H9 (cell line): ENCODE measurements at regions not wholly inside any gene's neighbourhood (a gene's known extent, or its start where the extent isn't known, plus 50 kb on each side); places are given as distances from the start of the nearest gene placed in this dataset.

Source experiments
- DNase-seq: peaks from one replicate; pipeline ENCODE4 v3.0.0-alpha.2; 2017
- H2AFZ ChIP-seq: one replicate; pipeline ENCODE4 v1.6.1; 2013; ENCODE audit warnings: mild to moderate bottlenecking, low read length, control low read depth, moderate library complexity
- H2AK5ac ChIP-seq: 2 replicates; pipeline ENCODE4 v1.6.1; 2013; ENCODE audit warnings: low read length, control low read depth, mixed read lengths; ENCODE audit not compliant: insufficient read length
- H2BK120ac ChIP-seq: one replicate; pipeline ENCODE4 v1.6.1; 2013; ENCODE audit warnings: low read depth, mild to moderate bottlenecking, low read length, control low read depth, inconsistent platforms; ENCODE audit not compliant: poor library complexity, severe bottlenecking
- H2BK12ac ChIP-seq: 2 replicates; pipeline ENCODE4 v1.6.1; 2013; ENCODE audit warnings: low read length, control low read depth, mixed read lengths, low read depth; ENCODE audit not compliant: insufficient read length
- H2BK15ac ChIP-seq: 2 replicates; pipeline ENCODE4 v1.6.1; 2013; ENCODE audit warnings: low read depth, low read length, control low read depth
- H2BK20ac ChIP-seq: one replicate; pipeline ENCODE4 v1.6.1; 2013; ENCODE audit warnings: low read depth, mild to moderate bottlenecking, low read length, control low read depth, inconsistent platforms; ENCODE audit not compliant: poor library complexity, severe bottlenecking
- H2BK5ac ChIP-seq: 2 replicates; pipeline ENCODE4 v1.6.1; 2013; ENCODE audit warnings: low read length, control low read depth, mixed read lengths; ENCODE audit not compliant: insufficient read length
- H3K14ac ChIP-seq: 2 replicates; pipeline ENCODE4 v1.6.1; 2013; ENCODE audit warnings: low read length, control low read depth; ENCODE audit not compliant: insufficient read depth
- H3K18ac ChIP-seq: 2 replicates; pipeline ENCODE4 v1.6.1; 2013; ENCODE audit warnings: low read depth, mild to moderate bottlenecking, mixed read lengths, low read length, control low read depth; ENCODE audit not compliant: insufficient read length
- H3K23ac ChIP-seq: 2 replicates; pipeline ENCODE4 v1.6.1; 2013; ENCODE audit warnings: low read length, control low read depth, mixed read lengths, low read depth; ENCODE audit not compliant: insufficient read length
- H3K23me2 ChIP-seq: 2 replicates; pipeline ENCODE4 v1.6.1; 2013; ENCODE audit warnings: low read depth, mild to moderate bottlenecking, mixed read lengths, low read length, control low read depth; ENCODE audit not compliant: insufficient read length, poor library complexity, severe bottlenecking
- H3K27ac ChIP-seq: 2 replicates; pipeline ENCODE4 v1.5.1; 2013; ENCODE audit warnings: low read length, control low read depth, mixed read lengths, low read depth; ENCODE audit not compliant: insufficient read length
- H3K27me3 ChIP-seq: 2 replicates; pipeline ENCODE4 v1.6.1; 2013; ENCODE audit warnings: low read length, control low read depth, inconsistent platforms; ENCODE audit not compliant: insufficient read depth
- H3K4ac ChIP-seq: 2 replicates; pipeline ENCODE4 v1.6.1; 2013; ENCODE audit warnings: low read depth, mild to moderate bottlenecking, control low read depth, inconsistent platforms, low read length, moderate library complexity
- H3K4me1 ChIP-seq: 2 replicates; pipeline ENCODE4 v1.6.1; 2013; ENCODE audit warnings: low read length, control low read depth, inconsistent platforms; ENCODE audit not compliant: insufficient read depth
- H3K4me2 ChIP-seq: 2 replicates; pipeline ENCODE4 v1.6.1; 2013; ENCODE audit warnings: low read length, control low read depth, mixed read lengths; ENCODE audit not compliant: insufficient read length, insufficient read depth
- H3K56ac ChIP-seq: 2 replicates; pipeline ENCODE4 v1.6.1; 2013; ENCODE audit warnings: low read depth, mild to moderate bottlenecking, mixed read lengths, low read length, control low read depth; ENCODE audit not compliant: insufficient read length
- H3K79me1 ChIP-seq: 2 replicates; pipeline ENCODE4 v1.6.1; 2013; ENCODE audit warnings: low read depth, mild to moderate bottlenecking, moderate library complexity, low read length, control low read depth, inconsistent platforms; ENCODE audit not compliant: insufficient read depth, poor library complexity, severe bottlenecking
- H3K79me2 ChIP-seq: 2 replicates; pipeline ENCODE4 v1.6.1; 2013; ENCODE audit warnings: low read length, control low read depth, inconsistent platforms; ENCODE audit not compliant: insufficient read depth
- H3K9ac ChIP-seq: 2 replicates; pipeline ENCODE4 v1.6.1; 2013; ENCODE audit warnings: low read length, control low read depth, mixed read lengths; ENCODE audit not compliant: insufficient read length; ENCODE audit errors: extremely low read depth
- H3K9me3 ChIP-seq: one replicate; pipeline ENCODE4 v1.6.1; 2013; ENCODE audit warnings: low read depth, low read length, inconsistent platforms; ENCODE audit not compliant: control insufficient read depth
- H3T11ph ChIP-seq: one replicate; pipeline ENCODE4 v1.6.1; 2013; ENCODE audit warnings: mild to moderate bottlenecking, low read length, control low read depth, inconsistent platforms
- H4K20me1 ChIP-seq: one replicate; pipeline ENCODE4 v1.6.1; 2013; ENCODE audit not compliant: control insufficient read depth, insufficient read length, insufficient read depth
- H4K5ac ChIP-seq: 2 replicates; pipeline ENCODE4 v1.6.1; 2013; ENCODE audit warnings: low read depth, mild to moderate bottlenecking, mixed read lengths, low read length, control low read depth; ENCODE audit not compliant: insufficient read length
- H4K8ac ChIP-seq: replicated peaks from 2 replicates; pipeline ENCODE4 v1.6.1; 2013; ENCODE audit warnings: low read length, control low read depth, mixed read lengths, low read depth; ENCODE audit not compliant: insufficient read length
- H4K91ac ChIP-seq: 2 replicates; pipeline ENCODE4 v1.6.1; 2013; ENCODE audit warnings: low read depth, mild to moderate bottlenecking, moderate library complexity, mixed read lengths, low read length, control low read depth; ENCODE audit not compliant: insufficient read length
- H3K27ac Mint-ChIP-seq, 3 experiments: 2 replicates in 2 of 3; 3 replicates in 1 of 3; pipeline ENCODE4 v1.8.0; 2020 to 2021; ENCODE audit warnings: mixed read lengths in 3 of 3, mild to moderate bottlenecking in 1 of 3, moderate library complexity in 1 of 3
- H3K27me3 Mint-ChIP-seq: 2 replicates; pipeline ENCODE4 v1.8.0; 2021; ENCODE audit warnings: low read depth, mild to moderate bottlenecking, moderate library complexity, mixed read lengths
- H3K36me3 Mint-ChIP-seq, 3 experiments: 2 replicates in 2 of 3; 3 replicates in 1 of 3; pipeline ENCODE4 v1.8.0; 2020 to 2021; ENCODE audit warnings: low read depth in 3 of 3, mixed read lengths in 3 of 3; ENCODE audit not compliant: insufficient read depth in 1 of 3
- H3K4me1 Mint-ChIP-seq, 2 experiments: 2 replicates each; pipeline ENCODE4 v1.8.0; 2020; ENCODE audit warnings: mixed read lengths in 2 of 2
- H3K4me3 Mint-ChIP-seq, 2 experiments: 2 replicates in 1 of 2; 3 replicates in 1 of 2; pipeline ENCODE4 v1.8.0; 2020 to 2021; ENCODE audit warnings: mild to moderate bottlenecking in 2 of 2, mixed read lengths in 2 of 2, moderate library complexity in 1 of 2
- H3K9me3 Mint-ChIP-seq, 2 experiments: 2 replicates in 1 of 2; 3 replicates in 1 of 2; pipeline ENCODE4 v1.8.0; 2020; ENCODE audit warnings: mild to moderate bottlenecking in 2 of 2, mixed read lengths in 2 of 2, moderate library complexity in 1 of 2
- WGBS: extraction: QIAGEN DNeasy Blood & Tissue Kit; methylation state at CpG from one replicate; pipeline ENCODE4 v1.1.7; 2013; ENCODE audit warnings: missing lambda C conversion rate, low lambda C conversion rate, mixed read lengths; ENCODE audit not compliant: insufficient read length; ENCODE audit errors: extremely low coverage; 5-methylcytosine and 5-hydroxymethylcytosine counted together
- TF ChIP-seq, protein P1 (sequence below): fragments of 200-600 bp; sonication (generic); conservative IDR thresholded peaks from 3 replicates; pipeline ENCODE4 v1.8.0; 2021; ENCODE audit warnings: antibody characterized with exemption, mild to moderate bottlenecking

GRCh38 chr9:126030716-126031115, 283.5 kb downstream of the PBX3 start:
- Histone ChIP-seq H3K27ac (no peak overlapping the region), H3K27me3 (no peaks in the 10 kb centered on the region), H3K56ac (no peak overlapping the region), H2BK15ac (no peak overlapping the region), H3K4me1 (no peaks in the 10 kb centered on the region), H3K79me2 (no peaks in the 10 kb centered on the region), H3K4ac (no peak overlapping the region), H3K23me2 (no peaks in the 10 kb centered on the region), H3K9ac (no peak overlapping the region), H3K4me2 (no peak overlapping the region), H4K20me1 (no peaks in the 10 kb centered on the region), H2BK12ac (no peak overlapping the region), H2AK5ac (no peak overlapping the region), H2BK5ac (no peak overlapping the region), H4K5ac (no peak overlapping the region), H3K9me3 (no peaks in the 10 kb centered on the region), H3K23ac (no peak overlapping the region), H3K79me1 (no peaks in the 10 kb centered on the region), H3T11ph (no peak overlapping the region), H2BK120ac (no peak overlapping the region), H3K18ac (no peak overlapping the region), H4K8ac (no peak overlapping the region), H3K14ac (no peak overlapping the region), H4K91ac (no peak overlapping the region), H2AFZ (no peak overlapping the region), H2BK20ac (no peak overlapping the region)
- no CpG with 5 or more reads among the region's 7 CpGs for WGBS
- Mint-ChIP-seq H3K9me3 (peaks cover 0 to 2% of the 10 kb centered on the region in 2 experiments; a peak in 2 of 5 replicates), H3K4me3 (no peak overlapping the region), H3K27me3 (no peaks in the 10 kb centered on the region; the same call in 1 of the 2 replicates), H3K4me1 (peaks cover 4 to 7% of the 10 kb centered on the region in 2 experiments; a peak in 2 of 4 replicates), H3K36me3 (no peaks in the 10 kb centered on the region; a peak in 1 of 7 replicates), H3K27ac (peak overlapping the region in 1 of 3 experiments; percentile 48; a peak in 2 of 7 replicates)
- TF ChIP-seq, protein P1, sequence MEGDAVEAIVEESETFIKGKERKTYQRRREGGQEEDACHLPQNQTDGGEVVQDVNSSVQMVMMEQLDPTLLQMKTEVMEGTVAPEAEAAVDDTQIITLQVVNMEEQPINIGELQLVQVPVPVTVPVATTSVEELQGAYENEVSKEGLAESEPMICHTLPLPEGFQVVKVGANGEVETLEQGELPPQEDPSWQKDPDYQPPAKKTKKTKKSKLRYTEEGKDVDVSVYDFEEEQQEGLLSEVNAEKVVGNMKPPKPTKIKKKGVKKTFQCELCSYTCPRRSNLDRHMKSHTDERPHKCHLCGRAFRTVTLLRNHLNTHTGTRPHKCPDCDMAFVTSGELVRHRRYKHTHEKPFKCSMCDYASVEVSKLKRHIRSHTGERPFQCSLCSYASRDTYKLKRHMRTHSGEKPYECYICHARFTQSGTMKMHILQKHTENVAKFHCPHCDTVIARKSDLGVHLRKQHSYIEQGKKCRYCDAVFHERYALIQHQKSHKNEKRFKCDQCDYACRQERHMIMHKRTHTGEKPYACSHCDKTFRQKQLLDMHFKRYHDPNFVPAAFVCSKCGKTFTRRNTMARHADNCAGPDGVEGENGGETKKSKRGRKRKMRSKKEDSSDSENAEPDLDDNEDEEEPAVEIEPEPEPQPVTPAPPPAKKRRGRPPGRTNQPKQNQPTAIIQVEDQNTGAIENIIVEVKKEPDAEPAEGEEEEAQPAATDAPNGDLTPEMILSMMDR: no peak
- DNase-seq: no peak
